CD4-positive, alpha-beta T cell (primary cell): ENCODE measurements at regions not wholly inside any gene's neighbourhood (a gene's known extent, or its start where the extent isn't known, plus 50 kb on each side); places are given as distances from the start of the nearest gene placed in this dataset.

Source experiments
- ATAC-seq: fragments of 200-7000 bp; cut with Tn5 transposase; one replicate; pipeline ENCODE4 v1.10.0; 2022; ENCODE audit warnings: mild to moderate bottlenecking; ENCODE audit not compliant: poor library complexity
- CTCF ChIA-PET: fragments of 350-600 bp; sonication (Branson Sonifier 250); formaldehyde crosslinking; loops from one replicate; lab custom pipeline; 2021; ENCODE audit warnings: antibody characterized with exemption, inconsistent platforms; lab: Charles Lee
- POLR2A ChIA-PET: fragments of 350-600 bp; sonication (Branson Sonifier 250); formaldehyde crosslinking; loops from one replicate; lab custom pipeline; 2021; ENCODE audit warnings: antibody characterized with exemption, inconsistent platforms; lab: Charles Lee
- DNase-seq, 14 experiments: peaks; one replicate each; pipeline ENCODE4 v3.0.0-alpha.2; 2013 to 2020; ENCODE audit warnings: mixed read lengths in 2 of 14
- H3K27ac ChIP-seq, 2 donors: one replicate each; pipeline versions ENCODE4 v1.5.1 to v1.7.0; 2013; ENCODE audit warnings: low read length in 2 of 2, low read depth in 1 of 2, mild to moderate bottlenecking in 1 of 2
- H3K27me3 ChIP-seq, 2 experiments: 1 replicate in 1 of 2; 2 replicates in 1 of 2; pipeline versions ENCODE4 v1.6.1 to v1.7.0; 2013; ENCODE audit warnings: low read length in 2 of 2, control low read depth in 1 of 2, mild to moderate bottlenecking in 1 of 2, moderate library complexity in 1 of 2; ENCODE audit not compliant: insufficient read depth in 2 of 2, control insufficient read depth in 1 of 2
- H3K36me3 ChIP-seq: one replicate; pipeline ENCODE4 v1.6.1; 2013; ENCODE audit warnings: low read length, control low read depth; ENCODE audit not compliant: insufficient read depth
- H3K4me1 ChIP-seq: one replicate; pipeline ENCODE4 v1.6.1; 2013; ENCODE audit warnings: low read length, control low read depth; ENCODE audit not compliant: insufficient read depth
- H3K4me3 ChIP-seq: one replicate; pipeline ENCODE4 v1.5.1; 2013; ENCODE audit warnings: mild to moderate bottlenecking, low read length, moderate library complexity
- H3K9me3 ChIP-seq, 2 experiments: 1 replicate in 1 of 2; 2 replicates in 1 of 2; pipeline versions ENCODE4 v1.6.1 to v1.7.0; 2013; ENCODE audit warnings: low read length in 2 of 2, mild to moderate bottlenecking in 2 of 2, control low read depth in 1 of 2, moderate library complexity in 1 of 2; ENCODE audit not compliant: control insufficient read depth in 1 of 2, insufficient read depth in 1 of 2
- H3K27ac Mint-ChIP-seq: one replicate; pipeline ENCODE4 v1.8.0; 2020; ENCODE audit warnings: mixed read lengths
- H3K27me3 Mint-ChIP-seq: one replicate; pipeline ENCODE4 v1.8.0; 2021; ENCODE audit warnings: mixed read lengths
- H3K36me3 Mint-ChIP-seq: one replicate; pipeline ENCODE4 v1.8.0; 2021; ENCODE audit warnings: low read depth, mixed read lengths
- H3K4me1 Mint-ChIP-seq: one replicate; pipeline ENCODE4 v1.8.0; 2021; ENCODE audit warnings: low read depth, mixed read lengths
- H3K4me3 Mint-ChIP-seq: one replicate; pipeline ENCODE4 v1.8.0; 2020; ENCODE audit warnings: mild to moderate bottlenecking, mixed read lengths
- H3K9me3 Mint-ChIP-seq: one replicate; pipeline ENCODE4 v1.8.0; 2020; ENCODE audit warnings: mixed read lengths
- CTCF ChIP-seq: fragments of 200-600 bp; IDR thresholded peaks from one replicate; pipeline ENCODE4 v1.8.0; 2022; ENCODE audit warnings: antibody characterized with exemption, mild to moderate bottlenecking
- intact Hi-C, 2 experiments: fragments of 100-400 bp; cut with DNase I in 1 of 2; cut with micrococcal nuclease in 1 of 2; formaldehyde crosslinking; loops; one replicate each; pipeline versions ENCODE4 v1.15.1 to v1.9.0; 2023 to 2025; cut with DNase I, micrococcal nuclease

- no peaks in the 10 kb centered on the region for H3K36me3 ChIP-seq
- H3K9me3 ChIP-seq, result no peaks in the 10 kb centered on the region
- H3K4me3 ChIP-seq, result no peak overlapping the region
- no peaks in the 10 kb centered on the region for H3K4me1 ChIP-seq
- no peak overlapping the region for H3K27ac ChIP-seq
- no peak for ATAC-seq
- intact Hi-C loops, result no loop called here
- Mint-ChIP-seq H3K4me1 (no peaks in the 10 kb centered on the region), H3K27me3 (no peaks in the 10 kb centered on the region), H3K36me3 (no peaks in the 10 kb centered on the region), H3K4me3 (no peak overlapping the region), H3K27ac (no peak overlapping the region), H3K9me3 (no peaks in the 10 kb centered on the region)
- ChIA-PET CTCF (no interaction called here), POLR2A (no interaction called here)
- H3K27me3 ChIP-seq, result no peaks in the 10 kb centered on the region
- TF ChIP-seq CTCF, result no peak
- DNase-seq, result no peak
These were observed 167.1 kb downstream of the C7orf25 start for GRCh38 chr7:42744746-42745145.

GRCh38 chr7:42743077-42743858, 168.6 kb downstream of the C7orf25 start:
- ATAC-seq (no peak), DNase-seq (no peak)
- ChIA-PET CTCF (no interaction called here), POLR2A (no interaction called here)
- TF ChIP-seq CTCF, result no peak
- Histone ChIP-seq H3K4me1 (no peaks in the 10 kb centered on the region), H3K4me3 (no peak overlapping the region), H3K27me3 (no peaks in the 10 kb centered on the region), H3K36me3 (no peaks in the 10 kb centered on the region), H3K9me3 (no peaks in the 10 kb centered on the region), H3K27ac (no peak overlapping the region)
- intact Hi-C loops, result no loop called here
- Mint-ChIP-seq H3K9me3 (no peaks in the 10 kb centered on the region), H3K4me1 (no peaks in the 10 kb centered on the region), H3K36me3 (no peaks in the 10 kb centered on the region), H3K4me3 (no peak overlapping the region), H3K27me3 (no peaks in the 10 kb centered on the region), H3K27ac (no peak overlapping the region)

GRCh38 chr7:42742318-42742717, 169.6 kb downstream of the C7orf25 start:
- Mint-ChIP-seq H3K4me3 (no peak overlapping the region), H3K36me3 (no peaks in the 10 kb centered on the region), H3K4me1 (no peaks in the 10 kb centered on the region), H3K9me3 (no peaks in the 10 kb centered on the region), H3K27ac (no peak overlapping the region), H3K27me3 (no peaks in the 10 kb centered on the region)
- POLR2A ChIA-PET, result no interaction called here
- CTCF ChIA-PET, result interaction anchor here (0.6 kb wide), 1 partner anchor 1714 kb away, joined by 3 read pairs; no protein-coding TSS in a partner anchor
- Histone ChIP-seq H3K9me3 (no peaks in the 10 kb centered on the region), H3K4me1 (no peaks in the 10 kb centered on the region), H3K27me3 (no peaks in the 10 kb centered on the region), H3K4me3 (no peak overlapping the region), H3K27ac (no peak overlapping the region), H3K36me3 (no peaks in the 10 kb centered on the region)
- DNase-seq (no peak), ATAC-seq (no peak)
- TF ChIP-seq CTCF, result no peak
- intact Hi-C loops, result no loop called here
